ENCODE measurements at regions not wholly inside any gene's neighbourhood (a gene's known extent, or its start where the extent isn't known, plus 50 kb on each side); places are given as distances from the start of the nearest gene placed in this dataset.

DNA sequence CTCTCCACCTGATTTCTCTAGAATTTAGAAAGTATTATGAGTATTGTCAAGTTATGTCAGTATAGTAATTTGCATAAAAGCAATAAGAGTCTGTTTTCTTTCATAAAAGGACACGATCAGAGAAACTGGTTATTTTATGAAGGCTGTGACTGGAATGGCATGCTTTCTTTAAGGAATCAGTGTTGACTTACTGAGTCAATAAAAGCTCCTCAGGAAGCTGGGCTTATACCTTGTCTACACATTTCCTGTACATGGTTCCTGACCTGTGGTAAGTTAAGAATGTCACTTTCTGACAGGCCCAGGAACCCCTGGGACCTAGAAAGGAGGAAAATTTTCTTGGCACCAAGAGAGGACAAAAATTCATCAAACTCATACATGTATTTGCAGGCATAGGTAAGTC lies 1224.0 kb upstream of the ADGRB3 start:
- H3K4me1 ChIP-seq (replicated peaks in 1 of 2) = no peaks in the 10 kb centered on the region
- no peak for DNase-seq
- TF ChIP-seq POLR2A (IDR thresholded peaks at IDR 0.05) = no peak
- TF ChIP-seq, protein P1, sequence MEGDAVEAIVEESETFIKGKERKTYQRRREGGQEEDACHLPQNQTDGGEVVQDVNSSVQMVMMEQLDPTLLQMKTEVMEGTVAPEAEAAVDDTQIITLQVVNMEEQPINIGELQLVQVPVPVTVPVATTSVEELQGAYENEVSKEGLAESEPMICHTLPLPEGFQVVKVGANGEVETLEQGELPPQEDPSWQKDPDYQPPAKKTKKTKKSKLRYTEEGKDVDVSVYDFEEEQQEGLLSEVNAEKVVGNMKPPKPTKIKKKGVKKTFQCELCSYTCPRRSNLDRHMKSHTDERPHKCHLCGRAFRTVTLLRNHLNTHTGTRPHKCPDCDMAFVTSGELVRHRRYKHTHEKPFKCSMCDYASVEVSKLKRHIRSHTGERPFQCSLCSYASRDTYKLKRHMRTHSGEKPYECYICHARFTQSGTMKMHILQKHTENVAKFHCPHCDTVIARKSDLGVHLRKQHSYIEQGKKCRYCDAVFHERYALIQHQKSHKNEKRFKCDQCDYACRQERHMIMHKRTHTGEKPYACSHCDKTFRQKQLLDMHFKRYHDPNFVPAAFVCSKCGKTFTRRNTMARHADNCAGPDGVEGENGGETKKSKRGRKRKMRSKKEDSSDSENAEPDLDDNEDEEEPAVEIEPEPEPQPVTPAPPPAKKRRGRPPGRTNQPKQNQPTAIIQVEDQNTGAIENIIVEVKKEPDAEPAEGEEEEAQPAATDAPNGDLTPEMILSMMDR (IDR thresholded peaks at IDR 0.05) = no peak
- no peaks in the 10 kb centered on the region for H3K27me3 ChIP-seq
- intact Hi-C loops (cut with DNase I) = no loop called here
- no peaks in the 10 kb centered on the region for H3K36me3 ChIP-seq (replicated peaks in 1 of 2)
- H3K27ac ChIP-seq = no peak overlapping the region
- WGBS, 4 donors = 40 to 55% (median 49%) methylated on average over 1 of the region's 1 CpG
- H3K4me3 ChIP-seq = no peak overlapping the region
- no peaks in the 10 kb centered on the region for H3K9me3 ChIP-seq (replicated peaks in 1 of 3)

DNA sequence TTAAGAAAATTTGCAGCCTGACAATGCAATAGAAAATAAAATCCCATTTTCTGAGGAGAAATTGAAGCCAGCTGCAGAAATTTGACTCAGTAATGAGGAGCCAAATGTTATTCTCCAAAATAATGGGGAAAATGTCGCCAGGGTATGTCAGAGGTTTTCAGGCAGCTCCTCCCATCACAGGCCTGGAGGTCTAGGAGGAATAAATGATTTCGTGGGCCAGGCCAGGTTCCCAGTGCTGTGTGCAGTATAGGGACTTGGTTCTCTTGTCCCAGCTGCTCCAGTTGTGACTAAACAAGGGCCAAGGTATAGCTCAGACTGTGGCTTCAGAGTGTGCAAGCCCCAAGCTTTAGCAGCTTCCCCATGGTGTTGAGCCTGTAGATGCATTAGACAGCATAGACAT lies 1240.8 kb upstream of the ADGRB3 start:
- Histone ChIP-seq H3K9me3 (replicated peaks in 1 of 3) (no peaks in the 10 kb centered on the region), H3K27ac (no peak overlapping the region), H3K36me3 (replicated peaks in 1 of 2) (no peaks in the 10 kb centered on the region), H3K27me3 (no peaks in the 10 kb centered on the region), H3K4me1 (replicated peaks in 1 of 2) (no peaks in the 10 kb centered on the region), H3K4me3 (no peak overlapping the region)
- intact Hi-C loops (cut with DNase I) = no loop called here
- WGBS, 4 donors = 45 to 71% (median 60%) methylated on average over 2 of the region's 2 CpGs
- no peak for DNase-seq
- TF ChIP-seq POLR2A (IDR thresholded peaks at IDR 0.05) = no peak
- TF ChIP-seq, protein P1 (IDR thresholded peaks at IDR 0.05) = no peak

DNA sequence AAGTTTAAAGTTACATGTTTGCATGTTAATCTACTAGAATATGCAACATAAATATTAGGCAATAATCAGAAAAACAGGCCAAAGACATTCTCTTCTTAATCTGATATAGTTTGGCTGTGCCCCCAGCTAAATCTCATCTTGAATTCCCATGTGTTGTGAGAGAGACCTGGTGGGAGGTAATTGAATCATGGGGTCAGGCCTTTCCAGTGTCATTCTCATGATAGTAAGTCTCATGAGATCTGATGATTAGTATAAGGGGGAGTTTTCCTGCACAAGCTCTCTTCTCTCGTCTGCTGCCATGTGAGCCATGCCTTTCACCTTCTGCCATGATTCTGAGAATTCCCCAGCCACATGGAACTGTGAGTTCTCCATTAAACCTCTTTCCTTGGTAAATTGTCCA lies 1241.7 kb upstream of the ADGRB3 start:
- no peaks in the 10 kb centered on the region for H3K27me3 ChIP-seq
- TF ChIP-seq POLR2A (IDR thresholded peaks at IDR 0.05) = no peak
- TF ChIP-seq, protein P1 (IDR thresholded peaks at IDR 0.05) = no peak
- WGBS, 4 donors = 57 to 81% (median 69%) methylated on average over 1 of the region's 1 CpG
- no peak overlapping the region for H3K4me3 ChIP-seq
- intact Hi-C loops (cut with DNase I) = no loop called here
- no peaks in the 10 kb centered on the region for H3K36me3 ChIP-seq (replicated peaks in 1 of 2)
- no peak overlapping the region for H3K27ac ChIP-seq
- H3K4me1 ChIP-seq (replicated peaks in 1 of 2) = no peaks in the 10 kb centered on the region
- H3K9me3 ChIP-seq (replicated peaks in 1 of 3) = no peaks in the 10 kb centered on the region
- no peak for DNase-seq

DNA sequence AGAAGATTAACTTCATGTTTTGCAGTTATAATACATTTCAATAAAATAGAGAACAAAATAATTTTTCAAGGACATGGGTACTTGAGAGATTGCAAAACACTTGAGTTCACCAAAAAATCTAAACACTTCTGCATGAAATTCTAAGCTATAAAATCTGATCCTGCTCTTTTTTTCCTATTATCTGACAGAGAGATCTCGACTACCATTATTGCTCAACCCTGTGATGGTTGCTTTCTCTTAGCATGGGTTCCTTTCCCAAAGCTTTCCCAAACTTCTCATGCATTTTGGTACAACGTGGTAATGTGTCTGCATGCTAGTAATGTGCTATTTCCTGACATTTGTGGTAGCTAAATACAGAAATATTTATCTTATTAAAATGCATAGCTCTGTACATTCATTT lies 1243.1 kb upstream of the ADGRB3 start:
- DNase-seq = no peak
- WGBS, 4 donors = 47 to 61% (median 53%) methylated on average over 2 of the region's 2 CpGs
- no peak overlapping the region for H3K27ac ChIP-seq
- H3K4me3 ChIP-seq = no peak overlapping the region
- no peaks in the 10 kb centered on the region for H3K9me3 ChIP-seq (replicated peaks in 1 of 3)
- no peaks in the 10 kb centered on the region for H3K4me1 ChIP-seq (replicated peaks in 1 of 2)
- TF ChIP-seq, protein P1 (IDR thresholded peaks at IDR 0.05) = no peak
- TF ChIP-seq POLR2A (IDR thresholded peaks at IDR 0.05) = no peak
- H3K36me3 ChIP-seq (replicated peaks in 1 of 2) = no peaks in the 10 kb centered on the region
- no peaks in the 10 kb centered on the region for H3K27me3 ChIP-seq
- intact Hi-C loops (cut with DNase I) = no loop called here
